HG03097 (cell line): ENCODE measurements at regions not wholly inside any gene's neighbourhood (a gene's known extent, or its start where the extent isn't known, plus 50 kb on each side); places are given as distances from the start of the nearest gene placed in this dataset.

Experiments used
- ATAC-seq: cut with Tn5 transposase; IDR thresholded peaks from one replicate; pipeline ENCODE4 v1.9.1; 2021; ENCODE audit not compliant: unreplicated experiment, low FRiP score

- ATAC-seq: no peak
These were observed 168.8 kb upstream of the TOPAZ1 start for GRCh38 chr3:44072601-44073540.

DNA sequence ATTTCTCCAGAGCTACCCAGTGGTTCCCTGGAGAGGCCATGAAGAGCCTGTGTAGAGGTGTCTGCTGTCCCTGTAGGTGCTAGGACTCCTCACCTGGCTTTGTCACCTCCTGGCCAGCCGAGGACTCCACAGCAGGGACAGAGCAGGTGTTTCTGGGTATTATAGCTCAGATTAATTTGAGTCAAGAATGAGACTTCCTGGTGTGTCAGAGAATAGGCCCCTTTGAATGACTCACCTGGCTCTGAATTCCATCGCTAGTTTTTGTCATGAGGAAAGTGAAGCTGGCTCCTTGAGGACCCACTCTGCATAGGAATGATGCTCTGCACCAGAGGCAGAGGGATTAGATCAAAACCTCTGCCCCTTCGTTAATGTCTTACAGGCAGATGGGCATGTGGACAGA is 167.5 kb upstream of the TOPAZ1 start:
- ATAC-seq: no peak

- no peak for ATAC-seq
These were observed 165.4 kb upstream of the TOPAZ1 start for GRCh38 chr3:44076221-44076829.

DNA sequence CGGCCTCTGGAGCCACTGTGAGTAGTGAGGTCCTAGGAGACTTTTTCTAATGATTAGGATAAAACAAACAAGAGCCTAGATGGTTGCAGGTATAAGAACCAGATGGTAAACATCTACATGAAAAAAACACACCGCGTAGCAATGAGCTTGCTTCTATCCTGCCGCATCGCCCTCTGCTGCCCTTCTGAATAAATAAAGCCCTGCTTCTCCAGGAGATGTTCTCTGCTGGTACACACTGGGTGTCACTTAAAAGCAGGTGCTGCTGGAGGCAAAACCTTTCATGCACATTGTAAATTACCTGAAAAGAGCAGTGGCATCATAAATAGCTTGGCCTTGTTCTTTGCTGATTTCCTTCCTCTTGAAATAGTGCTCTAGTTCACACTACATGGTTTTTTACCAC is 164.4 kb upstream of the TOPAZ1 start:
- ATAC-seq: no peak

DNA sequence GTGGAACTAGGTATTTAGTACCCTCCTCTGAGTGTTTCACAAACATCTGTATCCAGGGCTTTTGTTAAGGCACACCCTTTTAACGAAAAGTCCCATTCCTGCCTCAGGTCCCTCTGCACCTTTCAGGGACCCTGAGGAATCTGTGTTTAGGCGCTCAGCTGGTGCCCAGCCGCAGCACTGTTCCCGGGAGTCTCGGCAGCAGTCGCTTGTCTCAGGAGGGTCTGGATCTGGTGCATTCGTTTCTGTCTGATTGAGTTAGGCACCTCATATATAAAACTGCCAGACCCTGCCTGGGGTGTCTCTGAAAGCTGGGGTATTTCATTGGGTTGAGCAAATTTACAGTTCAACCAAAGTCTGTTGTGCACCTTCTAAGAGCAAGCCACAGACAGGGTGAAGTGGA is 162.8 kb upstream of the TOPAZ1 start:
- no peak for ATAC-seq

DNA sequence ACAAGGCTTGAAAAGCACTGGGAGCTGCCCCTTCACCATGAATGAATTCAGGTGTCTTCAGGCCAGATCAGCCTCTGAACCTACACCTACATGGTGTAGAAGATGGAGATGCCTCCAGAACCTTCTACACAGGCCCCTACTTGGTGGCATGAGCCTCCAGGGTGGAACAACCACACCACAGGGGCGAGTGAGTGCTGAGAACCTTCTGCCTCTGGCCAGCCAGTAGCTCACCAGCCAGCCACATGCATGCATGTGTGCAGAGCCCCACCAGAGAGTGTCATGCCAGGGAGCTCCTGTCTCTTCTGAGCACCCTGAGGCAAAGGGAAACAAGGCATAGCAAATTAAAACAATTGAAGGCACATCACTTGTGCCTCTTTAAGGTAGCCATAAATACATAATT is 161.8 kb upstream of the TOPAZ1 start:
- no peak for ATAC-seq

DNA sequence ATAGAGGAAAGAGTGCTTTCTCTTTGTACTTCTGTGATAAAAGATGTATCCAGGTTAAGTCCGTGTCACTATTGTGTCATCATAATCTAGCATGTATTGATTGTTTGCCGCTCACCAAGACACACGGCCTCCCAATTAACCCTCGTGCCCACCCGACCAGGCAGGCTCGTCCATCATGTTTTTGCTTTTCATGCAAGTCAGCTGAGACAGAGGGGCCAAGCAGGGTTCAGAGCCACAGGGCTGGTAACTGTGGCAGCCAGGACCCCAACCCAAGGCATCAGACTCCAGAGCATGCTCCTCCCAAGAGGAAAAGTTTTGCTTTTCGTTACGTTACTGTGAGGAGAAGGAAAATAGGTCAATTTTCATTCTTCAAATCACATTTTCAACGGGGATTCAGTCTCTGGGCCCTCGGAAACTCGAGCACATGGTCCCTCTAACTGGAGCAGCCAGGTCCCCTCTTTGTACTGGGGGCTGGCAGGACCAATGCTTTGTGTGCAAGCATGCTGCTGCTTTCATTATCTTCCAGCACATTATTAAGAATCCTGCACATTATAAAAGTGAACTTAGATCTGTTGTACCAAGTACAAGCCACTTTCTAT is 161.1 kb upstream of the TOPAZ1 start:
- no peak for ATAC-seq

DNA sequence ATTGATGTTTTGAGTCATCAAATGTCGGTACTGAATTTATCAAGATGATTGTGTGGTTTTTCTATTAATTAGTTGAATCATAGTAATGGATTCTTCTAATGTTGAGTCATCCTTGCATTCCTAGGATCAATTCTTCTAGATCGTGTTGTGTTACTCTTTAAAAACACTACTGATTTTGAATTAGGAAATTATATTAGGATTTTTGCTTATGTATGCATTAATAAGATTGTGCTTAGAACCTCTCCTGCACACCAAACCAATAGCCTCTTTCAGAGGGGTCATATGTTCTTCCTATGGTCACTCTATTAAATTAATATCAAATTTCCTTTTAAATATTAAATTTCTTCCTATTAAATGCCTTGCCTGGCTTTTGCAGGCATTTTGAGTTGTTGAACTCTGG is 151.7 kb upstream of the TOPAZ1 start:
- no peak for ATAC-seq

DNA sequence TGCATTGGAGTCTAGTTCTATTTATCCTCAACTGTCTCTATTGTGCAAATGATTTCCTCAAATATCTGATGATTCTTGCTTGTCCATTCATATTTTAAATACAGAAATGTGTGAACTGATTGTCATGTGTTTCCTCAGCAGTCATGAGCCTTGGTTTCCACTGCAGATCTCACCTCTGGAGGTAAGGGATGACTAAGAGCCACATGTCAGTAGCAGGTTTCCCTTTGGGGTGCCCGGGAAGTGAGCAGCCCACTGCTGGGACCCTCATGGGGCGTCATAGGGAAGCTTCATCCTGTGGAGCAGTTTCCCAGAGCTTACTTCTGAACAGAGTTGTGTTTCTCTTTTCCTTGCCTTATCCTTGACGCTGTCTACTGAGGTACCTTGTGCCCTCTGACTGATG is 149.2 kb upstream of the TOPAZ1 start:
- ATAC-seq: no peak

- ATAC-seq: no peak
These were observed 148.2 kb upstream of the TOPAZ1 start for GRCh38 chr3:44093531-44093930.

DNA sequence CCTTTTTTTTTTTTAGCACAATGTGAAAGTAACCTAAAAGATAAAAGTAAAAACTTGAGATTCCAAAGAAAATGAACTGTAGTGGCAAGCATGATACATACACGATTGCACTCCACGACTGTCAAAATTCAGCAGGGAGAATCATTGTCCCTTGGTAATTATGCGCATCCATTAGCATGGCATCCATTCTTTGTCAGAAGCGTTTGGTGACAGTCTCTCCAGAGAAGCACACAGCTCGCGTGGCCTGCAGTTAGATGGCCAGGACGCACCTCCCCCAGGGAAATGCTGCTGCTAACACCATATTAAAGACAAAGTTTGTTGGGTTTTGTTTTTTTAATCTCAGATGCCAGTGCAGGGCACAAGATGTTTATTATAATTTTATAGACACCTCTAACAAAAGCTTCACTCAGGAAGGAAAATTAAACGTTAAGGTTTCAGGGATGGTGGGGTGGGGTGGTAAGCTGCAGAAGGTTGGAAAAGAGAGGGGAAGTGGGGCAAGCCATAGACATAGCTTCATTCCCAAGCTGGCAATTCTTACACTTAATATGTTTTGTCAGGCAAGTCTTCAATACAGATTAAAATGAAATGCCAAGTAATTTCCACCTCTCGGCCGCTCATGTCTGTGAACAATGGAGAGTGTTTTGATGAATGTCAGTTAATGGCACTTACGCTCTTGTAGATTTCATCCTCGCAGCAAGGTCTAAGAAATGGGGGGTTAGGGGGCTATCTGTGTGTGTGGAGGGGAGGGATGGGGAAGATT is 142.8 kb upstream of the TOPAZ1 start:
- no peak for ATAC-seq

GRCh38 chr3:44099566-44100297 is 142.0 kb upstream of the TOPAZ1 start:
- ATAC-seq: no peak

DNA sequence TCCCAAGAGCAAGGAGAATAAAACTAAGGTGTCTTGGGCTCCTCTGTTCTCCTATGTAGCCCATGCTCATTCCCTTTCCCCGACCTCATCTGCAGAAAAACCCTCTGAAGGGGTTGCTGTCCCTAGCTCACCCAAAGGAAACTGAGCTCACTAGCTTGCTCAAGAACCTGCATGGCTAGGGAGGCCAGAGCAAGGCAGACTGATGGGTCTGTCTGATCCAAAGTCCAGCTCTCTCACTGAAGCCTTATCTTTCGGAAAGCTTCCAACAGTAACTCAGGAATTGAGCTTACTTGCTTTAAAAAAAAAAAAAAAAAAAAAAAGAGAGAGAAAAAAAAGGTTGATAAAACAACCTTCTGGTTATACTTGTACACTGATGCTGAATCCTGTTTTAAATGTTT is 141.4 kb upstream of the TOPAZ1 start:
- no peak for ATAC-seq

DNA sequence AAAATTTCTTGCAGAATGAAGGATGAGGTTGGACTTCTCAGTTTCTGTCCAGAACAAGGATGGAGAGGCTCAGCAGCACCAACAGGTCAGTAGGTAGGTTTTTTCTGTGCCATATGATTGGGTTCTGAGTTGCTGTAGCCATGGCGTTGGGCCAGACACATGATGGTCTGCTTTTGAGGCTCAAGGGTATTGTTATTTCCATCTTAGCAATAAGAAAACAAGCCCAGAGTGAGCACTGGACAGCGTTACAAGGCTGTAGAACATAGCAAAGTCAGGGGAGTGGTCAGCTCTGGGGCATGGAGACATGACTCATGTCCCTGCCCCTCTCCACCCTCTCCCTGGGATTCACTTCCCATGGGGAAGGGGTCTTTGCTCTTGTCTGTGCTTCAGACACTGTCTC is 137.6 kb upstream of the TOPAZ1 start:
- ATAC-seq: no peak

GRCh38 chr3:44104668-44105321 is 136.9 kb upstream of the TOPAZ1 start:
- ATAC-seq: no peak

DNA sequence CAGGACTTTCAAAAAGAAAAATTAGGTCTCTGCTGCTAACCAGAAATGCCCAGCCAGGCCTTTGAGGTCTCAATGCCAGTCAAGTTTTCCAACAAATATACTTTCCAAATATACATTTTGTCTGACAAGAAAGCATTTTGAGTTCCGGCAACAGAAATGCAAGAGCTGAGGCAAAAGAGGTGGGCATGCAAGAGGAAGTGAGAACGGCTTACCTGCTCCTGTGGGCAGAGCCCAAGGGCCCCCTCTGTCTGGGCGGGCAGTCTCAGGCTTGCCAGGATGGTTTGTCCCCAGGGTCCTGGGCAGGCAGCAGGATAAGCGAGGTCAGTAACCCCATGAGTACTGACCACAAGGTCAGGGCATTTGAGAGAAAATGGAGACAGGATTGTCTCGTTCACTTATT is 136.1 kb upstream of the TOPAZ1 start:
- ATAC-seq: no peak

- no peak for ATAC-seq
These were observed 134.9 kb upstream of the TOPAZ1 start for GRCh38 chr3:44106756-44107155.

GRCh38 chr3:44108481-44108880 is 133.2 kb upstream of the TOPAZ1 start:
- no peak for ATAC-seq

GRCh38 chr3:44109771-44110361 is 131.8 kb upstream of the TOPAZ1 start:
- ATAC-seq: no peak
